ENCODE measurements at regions not wholly inside any gene's neighbourhood (a gene's known extent, or its start where the extent isn't known, plus 50 kb on each side); places are given as distances from the start of the nearest gene placed in this dataset.

GRCh38 chr10:35872671-35873070, 230.6 kb upstream of the FZD8 start:
- no peak for TF ChIP-seq CTCF (conservative IDR thresholded peaks at IDR 0.05)
- no peak for TF ChIP-seq ZFX (IDR thresholded peaks at IDR 0.05)

Data from C4-2B (cell line).